Body of pancreas (tissue), 4 donors: ENCODE measurements at regions not wholly inside any gene's neighbourhood (a gene's known extent, or its start where the extent isn't known, plus 50 kb on each side); places are given as distances from the start of the nearest gene placed in this dataset.
A peak's percentile ranks its signal among the peaks of the same experiment; 100 is the strongest.
"Not testable (repeated sequence)": the region's sequence is repeated elsewhere in the genome, so short reads cannot be mapped to it uniquely, and the experiment has no call there.

ENCODE experiments used
- ATAC-seq: fragments of 150-250 bp; one replicate; pipeline ENCODE4 v1.9.1; 2016
- DNase-seq, 4 donors: peaks; one replicate each; pipeline ENCODE4 v3.0.0-alpha.2; 2019
- H3K27ac ChIP-seq, 4 donors: fragments of 200-600 bp; sonication (generic); 1 replicate in 3 of 4; 2 replicates in 1 of 4; pipeline versions ENCODE4 v1.5.1 to v1.6.1; 2016 to 2019; ENCODE audit warnings: mild to moderate bottlenecking in 1 of 4, mixed read lengths in 1 of 4, moderate library complexity in 1 of 4
- H3K27me3 ChIP-seq, 2 donors: fragments of 200-600 bp; sonication (generic); one replicate each; pipeline ENCODE4 v1.6.0; 2016; ENCODE audit warnings: mild to moderate bottlenecking in 1 of 2
- H3K36me3 ChIP-seq, 2 donors: fragments of 200-600 bp; sonication (generic); replicated peaks in 1 of 2; 2 replicates each; pipeline ENCODE4 v1.5.1; 2016; ENCODE audit warnings: low read depth in 2 of 2; ENCODE audit not compliant: insufficient read depth in 1 of 2
- H3K4me1 ChIP-seq: fragments of 200-600 bp; sonication (generic); one replicate; pipeline ENCODE4 v1.6.0; 2016
- H3K4me3 ChIP-seq, 2 donors: fragments of 200-600 bp; sonication (generic); 1 replicate in 1 of 2; 2 replicates in 1 of 2; pipeline ENCODE4 v1.5.1; 2016 to 2019
- H3K9me3 ChIP-seq, 3 donors: fragments of 200-600 bp; sonication (generic); 1 replicate in 2 of 3; 2 replicates in 1 of 3; pipeline ENCODE4 v1.5.1; 2016
- POLR2A ChIP-seq, 3 donors: fragments of 450-650 bp; IDR thresholded peaks; one replicate each; pipeline ENCODE4 v1.6.1; 2016; ENCODE audit warnings: antibody characterized with exemption in 3 of 3, mild to moderate bottlenecking in 2 of 3
- WGBS, 2 donors: methylation state at CpG; one replicate each; pipeline ENCODE4 v1.1.5; 2017; 5-methylcytosine and 5-hydroxymethylcytosine counted together
- intact Hi-C: fragments of 100-400 bp; cut with DNase I; formaldehyde crosslinking; loops from one replicate; pipeline ENCODE4 v1.15.1; 2023
- TF ChIP-seq, protein P1 (sequence below), 7 experiments: fragments of 450-650 bp in 4 of 7; fragments of 200-600 bp in 3 of 7; sonication (generic) in 3 of 7; IDR thresholded peaks; one replicate each; pipeline ENCODE4 v1.5.1; 2016 to 2019; ENCODE audit warnings: antibody characterized with exemption in 7 of 7

DNA sequence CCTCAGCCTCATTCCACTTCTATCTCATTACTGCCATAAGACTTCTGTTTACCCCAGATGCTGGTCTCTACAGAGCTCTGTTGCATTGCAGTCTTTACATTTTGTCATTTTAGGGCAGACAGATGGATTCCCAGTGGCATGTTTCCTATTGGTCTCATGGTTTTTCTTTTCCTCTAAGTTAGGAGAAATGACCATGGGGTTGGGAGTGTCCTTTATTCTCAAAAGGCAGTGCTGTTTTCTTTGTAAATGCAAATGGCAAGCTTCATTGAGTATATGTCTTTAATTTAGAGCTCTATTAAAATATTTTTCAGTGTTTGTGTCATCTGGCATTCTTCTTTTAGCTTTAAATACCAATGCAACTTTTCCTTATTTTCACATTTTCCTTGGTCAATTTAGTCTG, 57.0 kb downstream of the MSTN start:
- intact Hi-C loops, result no loop called here
- H3K9me3 ChIP-seq, result no peaks in the 10 kb centered on the region
- no peak overlapping the region for H3K4me3 ChIP-seq
- TF ChIP-seq POLR2A (IDR thresholded peaks at IDR 0.05), result no peak
- TF ChIP-seq, protein P1, sequence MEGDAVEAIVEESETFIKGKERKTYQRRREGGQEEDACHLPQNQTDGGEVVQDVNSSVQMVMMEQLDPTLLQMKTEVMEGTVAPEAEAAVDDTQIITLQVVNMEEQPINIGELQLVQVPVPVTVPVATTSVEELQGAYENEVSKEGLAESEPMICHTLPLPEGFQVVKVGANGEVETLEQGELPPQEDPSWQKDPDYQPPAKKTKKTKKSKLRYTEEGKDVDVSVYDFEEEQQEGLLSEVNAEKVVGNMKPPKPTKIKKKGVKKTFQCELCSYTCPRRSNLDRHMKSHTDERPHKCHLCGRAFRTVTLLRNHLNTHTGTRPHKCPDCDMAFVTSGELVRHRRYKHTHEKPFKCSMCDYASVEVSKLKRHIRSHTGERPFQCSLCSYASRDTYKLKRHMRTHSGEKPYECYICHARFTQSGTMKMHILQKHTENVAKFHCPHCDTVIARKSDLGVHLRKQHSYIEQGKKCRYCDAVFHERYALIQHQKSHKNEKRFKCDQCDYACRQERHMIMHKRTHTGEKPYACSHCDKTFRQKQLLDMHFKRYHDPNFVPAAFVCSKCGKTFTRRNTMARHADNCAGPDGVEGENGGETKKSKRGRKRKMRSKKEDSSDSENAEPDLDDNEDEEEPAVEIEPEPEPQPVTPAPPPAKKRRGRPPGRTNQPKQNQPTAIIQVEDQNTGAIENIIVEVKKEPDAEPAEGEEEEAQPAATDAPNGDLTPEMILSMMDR (IDR thresholded peaks at IDR 0.05), result no peak
- DNase-seq (no peak), ATAC-seq (no peak)
- no peak overlapping the region for H3K27ac ChIP-seq
- no peaks in the 10 kb centered on the region for H3K27me3 ChIP-seq
- H3K36me3 ChIP-seq, result no peaks in the 10 kb centered on the region
- H3K4me1 ChIP-seq, result no peaks in the 10 kb centered on the region

DNA sequence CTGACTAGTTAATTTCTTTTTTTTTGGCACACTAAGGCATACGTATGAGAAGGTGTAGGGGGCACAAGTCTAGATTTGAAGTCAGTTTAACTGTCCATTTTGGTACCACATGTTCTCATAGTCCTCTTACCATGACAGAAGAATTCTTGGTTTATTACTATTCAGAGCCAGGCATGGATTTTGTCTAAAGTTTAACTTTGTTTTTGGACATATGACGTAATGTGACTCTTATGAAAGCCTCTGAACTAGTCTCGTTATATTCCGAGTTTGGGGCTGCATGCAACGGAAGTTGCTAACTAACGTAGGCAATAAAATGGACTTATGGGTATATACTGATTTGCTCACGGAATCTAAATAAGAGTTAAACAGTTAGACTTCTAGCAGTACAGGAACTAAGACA, 62.9 kb downstream of the MSTN start:
- no peak for ATAC-seq
- no peak overlapping the region for H3K4me3 ChIP-seq
- intact Hi-C loops, result no loop called here
- H3K4me1 ChIP-seq, result no peaks in the 10 kb centered on the region
- no peak for DNase-seq
- no peaks in the 10 kb centered on the region for H3K9me3 ChIP-seq
- H3K27me3 ChIP-seq, result no peaks in the 10 kb centered on the region
- H3K27ac ChIP-seq, result no peak overlapping the region
- no peaks in the 10 kb centered on the region for H3K36me3 ChIP-seq
- no peak for TF ChIP-seq POLR2A (IDR thresholded peaks at IDR 0.05)
- TF ChIP-seq, protein P1 (IDR thresholded peaks at IDR 0.05), result no peak
- 88 to 89% methylated on average over 7 of the region's 7 CpGs for WGBS, 2 donors

DNA sequence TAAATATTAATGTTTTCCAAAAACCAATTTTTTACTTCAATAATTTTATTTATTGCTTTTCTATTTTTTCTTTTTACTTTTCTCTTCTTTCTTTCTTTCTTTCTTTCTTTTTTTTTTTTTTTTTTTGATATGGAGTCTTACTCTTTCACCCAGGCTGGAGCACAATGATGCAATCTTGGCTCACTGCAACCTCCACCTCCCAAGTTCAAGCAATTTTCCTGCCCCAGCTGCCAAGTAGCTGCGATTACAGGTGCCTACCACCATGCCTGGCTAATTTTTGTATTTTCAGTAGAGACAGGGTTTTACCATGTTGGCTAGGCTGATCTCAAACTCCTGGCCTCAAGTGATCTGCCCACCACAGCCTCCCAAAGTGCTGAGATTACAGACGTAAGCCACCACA, 63.9 kb downstream of the MSTN start:
- ATAC-seq, H3K9me3 ChIP-seq, H3K4me1 ChIP-seq, H3K36me3 ChIP-seq, intact Hi-C loops, DNase-seq, H3K27me3 ChIP-seq, H3K27ac ChIP-seq, H3K4me3 ChIP-seq: not testable (repeated sequence)
- WGBS, 2 donors, result 88 to 94% methylated on average over 2 of the region's 2 CpGs

DNA sequence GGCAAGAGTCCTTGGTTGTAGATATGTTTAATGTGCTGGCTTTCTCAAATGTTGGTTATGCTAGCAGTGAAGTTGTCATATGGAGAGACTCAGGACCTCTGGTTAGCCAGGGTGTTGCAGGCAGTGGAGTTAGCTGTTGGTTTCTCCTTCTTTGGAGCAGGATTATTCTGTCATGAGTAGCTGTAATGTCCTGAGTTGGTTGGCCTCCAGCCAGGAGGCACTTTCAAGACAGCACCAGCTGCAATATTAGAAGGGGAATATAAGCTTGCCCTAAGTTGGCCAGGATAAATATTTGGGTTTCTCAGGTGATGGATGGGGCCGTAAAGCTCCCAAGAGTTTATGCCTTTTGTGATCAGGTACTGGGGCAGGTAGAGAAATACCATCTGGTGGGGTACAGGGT, 65.5 kb downstream of the MSTN start:
- intact Hi-C loops, result no loop called here

DNA sequence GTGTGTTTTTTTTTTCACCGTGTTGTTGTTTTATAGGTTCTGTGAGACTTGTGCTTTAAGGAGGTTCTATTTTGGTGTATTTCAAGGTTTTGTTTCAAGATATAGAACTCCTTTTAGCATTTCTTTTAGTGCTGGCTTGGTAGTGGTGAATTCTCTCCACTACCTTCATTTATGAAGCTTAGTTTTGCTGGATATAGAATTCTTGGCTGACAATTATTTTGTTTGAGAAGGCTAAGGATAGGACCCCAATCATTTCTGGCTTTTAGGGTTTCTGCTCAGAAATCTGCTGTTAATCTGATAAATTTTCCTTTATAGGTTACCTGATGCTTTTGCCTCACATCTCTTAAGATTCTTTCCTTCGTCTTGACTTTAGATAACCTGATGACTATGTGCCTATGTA, 66.8 kb downstream of the MSTN start:
- DNase-seq, result no peak
- Histone ChIP-seq H3K4me3 (no peak overlapping the region), H3K9me3 (peaks cover 0 to 7% (median 0%) of the 10 kb centered on the region in 3 donors), H3K4me1 (no peaks in the 10 kb centered on the region), H3K27me3 (no peaks in the 10 kb centered on the region), H3K27ac (no peak overlapping the region), H3K36me3 (no peaks in the 10 kb centered on the region)
- intact Hi-C loops, result no loop called here
- no peak for TF ChIP-seq POLR2A (IDR thresholded peaks at IDR 0.05)
- TF ChIP-seq, protein P1 (IDR thresholded peaks at IDR 0.05), result no peak
- no peak for ATAC-seq
- WGBS, 2 donors, result 81 to 90% methylated on average over 2 of the region's 2 CpGs

More for the DNA sequence above, 65.5 kb downstream of the MSTN start:
- TF ChIP-seq, protein P1 (IDR thresholded peaks at IDR 0.05), result no peak
- TF ChIP-seq POLR2A (IDR thresholded peaks at IDR 0.05), result no peak
- no peak overlapping the region for H3K4me3 ChIP-seq
- peak in 1 of 4 donors; percentile 24 for DNase-seq
- H3K27ac ChIP-seq, result no peak overlapping the region
- WGBS, 2 donors, result 75 to 77% methylated on average over 1 of the region's 1 CpG
- no peaks in the 10 kb centered on the region for H3K36me3 ChIP-seq
- ATAC-seq, result no peak
- H3K4me1 ChIP-seq, result no peaks in the 10 kb centered on the region
- H3K27me3 ChIP-seq, result no peaks in the 10 kb centered on the region
- H3K9me3 ChIP-seq, result peaks cover 0 to 7% (median 0%) of the 10 kb centered on the region in 3 donors
